ENCODE measurements at regions not wholly inside any gene's neighbourhood (a gene's known extent, or its start where the extent isn't known, plus 50 kb on each side); places are given as distances from the start of the nearest gene placed in this dataset.

GRCh38 chr3:28109829-28110228, 131.6 kb upstream of the CMC1 start:
- no peak for DNase-seq

DNA sequence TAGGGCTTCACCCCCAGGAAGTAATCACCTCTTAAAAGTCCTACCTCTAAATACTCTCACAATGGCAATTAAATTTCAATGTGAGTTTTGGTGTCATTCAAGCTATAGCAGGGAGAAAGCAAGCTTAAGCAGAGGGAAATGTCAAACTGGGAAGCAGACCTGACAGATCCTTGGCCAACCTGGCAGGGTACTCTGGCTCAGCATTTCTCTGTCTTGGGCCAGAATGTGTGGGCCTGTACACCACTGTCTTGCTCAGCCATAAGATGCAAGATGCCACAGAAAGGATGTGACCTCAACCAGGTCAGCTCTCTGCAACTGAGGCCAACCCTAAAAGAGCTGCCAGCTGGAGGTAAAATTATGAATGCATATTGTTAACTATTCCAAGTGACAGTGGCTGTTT, 130.6 kb upstream of the CMC1 start:
- DNase-seq = no peak

DNA sequence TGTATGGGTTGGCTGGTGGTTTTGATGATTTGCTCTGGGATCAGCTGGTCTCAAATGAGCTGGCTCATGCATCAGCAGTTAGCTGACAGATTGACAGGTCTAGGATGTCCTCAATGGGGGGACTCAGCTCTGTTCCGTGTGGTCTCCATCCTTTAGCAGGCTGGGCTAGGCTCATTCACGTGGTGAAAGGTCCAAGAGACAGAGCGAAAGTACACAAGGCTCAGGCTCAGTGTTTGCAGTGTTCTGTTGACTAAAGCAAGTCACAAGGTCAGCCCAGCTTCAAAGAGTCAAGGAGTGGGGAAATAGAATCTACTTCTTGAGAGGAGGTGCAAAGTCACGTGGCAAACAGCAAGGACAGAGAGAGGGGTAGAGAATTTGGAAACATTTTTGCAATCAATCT, 126.5 kb upstream of the CMC1 start:
- no peak for DNase-seq

DNA sequence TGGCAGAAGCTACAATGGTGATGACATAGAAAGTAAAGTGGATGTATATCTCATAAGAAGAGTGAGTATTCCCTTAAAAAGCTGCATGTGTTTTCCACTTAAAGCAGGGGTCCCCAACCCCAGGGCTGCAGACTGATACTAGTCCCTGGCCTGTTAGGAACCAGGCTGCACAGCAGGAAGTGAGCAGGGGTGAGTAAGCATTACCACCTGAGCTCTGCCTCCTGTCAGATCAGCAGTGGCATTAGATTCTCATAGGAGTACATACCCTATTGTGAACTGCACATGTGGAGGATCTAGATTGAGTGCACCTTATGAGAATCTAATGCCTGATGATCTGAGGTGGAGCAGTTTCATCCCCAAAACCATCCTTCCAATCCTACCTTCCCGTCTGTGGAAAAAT, 126.1 kb upstream of the CMC1 start:
- no peak for DNase-seq

DNA sequence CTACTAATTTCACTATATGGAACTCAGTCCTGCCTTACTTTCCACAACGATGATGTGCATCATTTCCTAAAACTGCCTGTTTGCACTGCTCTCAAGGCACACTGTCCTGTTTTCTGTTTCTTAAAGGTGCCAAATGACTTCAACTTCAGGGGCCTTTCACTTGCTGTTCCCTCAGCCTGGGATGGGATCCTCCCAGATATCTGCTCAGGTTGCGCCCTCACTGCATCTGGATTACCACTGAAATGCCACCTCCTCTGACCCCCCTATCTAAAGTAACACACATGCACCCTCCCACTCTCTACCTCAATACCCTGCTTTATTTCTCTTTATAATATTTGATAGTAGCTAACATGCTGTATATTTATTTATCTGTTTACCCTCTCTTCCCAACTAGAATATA, 123.8 kb upstream of the CMC1 start:
- no peak for DNase-seq

- DNase-seq = no peak
Observed at GRCh38 chr3:28118087-28118486, 123.3 kb upstream of the CMC1 start.

DNA sequence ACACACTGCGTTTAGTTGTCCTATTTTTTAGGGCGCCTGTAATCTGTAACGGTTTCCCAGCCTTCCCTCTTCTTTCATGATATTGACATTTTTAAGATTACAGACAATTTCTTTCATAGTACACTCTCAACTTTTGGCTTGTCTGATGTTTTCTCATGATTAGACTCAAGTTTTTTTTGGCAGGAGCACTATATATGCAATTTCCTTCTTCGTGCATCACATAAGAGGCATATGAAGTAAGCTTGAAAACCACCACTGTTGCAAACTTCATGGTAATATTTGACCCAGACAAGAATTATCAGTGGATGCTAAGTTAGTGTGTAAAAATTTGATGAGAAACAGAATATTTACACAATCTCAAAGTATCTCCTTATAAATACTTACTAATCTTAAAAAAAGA, 119.2 kb upstream of the CMC1 start:
- DNase-seq = no peak

DNA sequence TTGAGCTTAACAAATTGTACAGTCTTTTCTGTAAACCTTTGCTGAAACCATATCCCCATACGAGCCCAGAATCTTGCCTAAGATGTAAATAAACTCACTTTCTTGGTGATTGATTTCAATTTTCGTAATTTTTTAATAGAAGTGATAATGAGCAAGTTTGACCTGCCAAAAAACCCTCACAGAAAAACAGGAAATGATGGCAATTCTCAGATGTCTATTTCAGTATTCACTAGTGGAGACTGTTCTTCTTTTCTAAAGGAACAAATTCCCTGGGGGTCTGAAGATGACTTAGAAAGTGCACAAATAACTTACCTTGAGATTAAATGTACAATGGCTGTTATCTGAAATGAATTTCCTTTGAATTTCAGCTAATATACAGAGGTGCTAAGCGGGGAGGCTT, 116.5 kb upstream of the CMC1 start:
- DNase-seq = no peak

- DNase-seq = no peak
Observed at GRCh38 chr3:28125342-28125741, 116.1 kb upstream of the CMC1 start.

- DNase-seq = no peak
Observed at GRCh38 chr3:28130836-28131235, 110.6 kb upstream of the CMC1 start.

DNA sequence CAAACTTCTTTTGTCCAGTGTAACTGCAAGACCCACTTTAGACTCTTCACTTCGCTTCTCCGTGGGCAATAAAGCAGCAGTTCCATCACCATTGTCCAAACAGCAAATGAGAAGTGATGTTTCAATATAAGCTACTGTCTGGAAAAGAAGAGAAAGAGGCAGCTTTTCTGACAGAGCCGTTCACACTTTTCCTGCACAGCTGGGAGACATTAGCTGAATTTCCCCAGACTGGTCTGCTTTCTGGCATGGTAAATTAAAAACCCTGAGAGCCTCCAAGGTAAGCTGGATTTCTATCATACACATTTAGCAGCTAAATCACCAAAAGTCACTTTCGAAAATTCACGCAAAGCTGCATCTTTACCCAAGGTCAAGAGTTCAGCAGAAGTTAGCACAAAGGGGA, 108.5 kb upstream of the CMC1 start:
- no peak for DNase-seq

GRCh38 chr3:28134198-28134597, 107.2 kb upstream of the CMC1 start:
- DNase-seq = no peak

DNA sequence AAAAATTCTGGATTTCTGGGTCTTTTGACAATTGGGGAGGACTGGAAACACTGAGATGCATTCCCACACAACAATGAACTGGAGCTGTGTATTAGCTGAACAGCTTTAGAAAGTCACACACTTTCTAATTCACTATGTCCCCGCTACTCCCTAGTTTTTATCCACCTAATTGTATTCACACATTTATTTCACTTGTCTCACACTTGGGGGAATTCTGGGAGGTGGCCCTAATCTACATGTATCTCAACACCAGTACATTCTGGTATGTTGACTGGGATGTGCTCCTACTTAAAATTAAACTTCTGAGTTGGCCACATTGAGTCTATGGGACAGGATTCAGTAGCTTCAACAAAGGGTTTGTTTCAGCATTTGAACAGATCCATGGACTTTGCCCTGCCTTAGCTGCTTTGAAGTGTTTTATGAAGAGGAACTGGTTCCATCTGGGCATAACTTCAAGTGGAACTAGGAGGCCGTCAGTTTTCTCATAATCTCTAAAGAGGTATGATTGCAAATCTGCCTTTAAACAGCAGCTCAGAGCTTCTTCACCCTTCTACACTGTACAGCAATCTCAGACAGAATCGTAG, 106.5 kb upstream of the CMC1 start:
- DNase-seq = no peak

DNA sequence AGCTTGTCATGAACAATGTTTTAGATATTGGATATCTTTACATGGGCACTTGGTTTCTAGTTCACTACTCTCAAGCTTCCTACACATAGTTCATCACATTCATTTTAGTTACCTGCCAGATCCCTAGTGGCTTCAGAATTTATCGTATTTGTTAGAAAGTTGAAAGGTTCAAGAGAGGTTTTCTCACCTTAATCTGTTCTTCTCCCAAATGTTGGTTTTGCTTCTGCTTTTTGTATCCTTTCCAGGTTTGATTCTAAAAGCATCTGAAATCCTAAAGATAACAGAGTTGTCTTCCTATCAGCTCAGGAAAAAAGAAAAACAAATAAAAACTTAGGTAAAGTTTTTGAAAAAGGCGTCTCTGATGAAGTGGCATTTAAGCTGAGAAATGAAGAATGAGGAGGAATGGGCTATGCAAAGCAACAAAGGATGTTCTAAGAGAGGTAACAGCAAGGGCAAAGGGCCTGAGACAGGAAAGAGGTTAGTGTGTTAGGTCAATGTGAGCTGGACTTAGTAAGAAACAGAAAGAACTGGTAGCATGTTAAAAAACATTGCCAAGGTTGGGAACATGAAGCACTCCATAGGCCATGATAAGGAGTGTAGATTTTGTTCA, 104.7 kb upstream of the CMC1 start:
- DNase-seq = no peak

DNA sequence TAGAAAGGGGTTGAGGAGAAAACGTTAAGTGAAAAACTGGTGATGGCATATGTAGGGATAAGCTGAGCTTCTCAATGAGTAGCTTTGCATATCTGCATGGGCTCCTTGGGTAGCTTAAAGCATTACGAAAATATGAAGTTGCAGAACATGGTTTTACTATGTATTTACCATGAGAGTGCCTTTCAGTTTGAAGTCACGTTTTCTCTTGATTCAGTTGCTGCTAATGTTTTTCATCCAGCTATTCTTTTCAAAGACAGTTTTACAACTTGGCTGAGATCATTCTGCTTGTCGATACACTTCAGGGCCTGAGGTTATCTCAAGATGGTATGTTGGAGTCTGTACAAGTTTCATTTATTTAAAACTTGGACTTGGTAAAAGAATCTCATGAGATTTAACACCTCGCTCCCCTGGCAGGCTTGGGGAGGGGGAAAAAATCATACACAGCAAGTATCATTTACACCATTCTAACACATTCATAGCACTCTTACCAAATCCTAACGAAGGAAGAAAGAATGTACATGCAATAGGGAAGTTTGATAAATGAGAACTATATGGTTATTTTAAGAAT, 103.3 kb upstream of the CMC1 start:
- no peak for DNase-seq

DNA sequence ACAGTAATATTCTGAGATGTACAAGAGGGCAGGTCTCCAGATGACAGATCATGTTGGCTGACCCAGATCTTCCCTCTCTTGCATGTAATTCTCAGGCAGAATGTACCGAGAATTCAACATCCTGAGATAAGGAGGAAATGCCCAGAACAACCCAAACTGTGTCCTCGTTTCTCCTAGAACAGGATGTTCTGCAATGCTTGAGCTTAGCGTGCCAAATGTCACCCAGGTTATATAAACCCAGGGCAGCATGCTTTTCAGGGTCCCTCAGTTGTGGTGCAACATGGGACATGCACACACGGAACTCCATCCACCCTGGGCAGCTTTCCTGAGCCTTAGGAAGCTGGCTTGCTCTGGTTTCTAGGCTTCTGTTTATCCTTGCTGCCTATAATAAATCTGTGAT, 102.1 kb upstream of the CMC1 start:
- DNase-seq = no peak

DNA sequence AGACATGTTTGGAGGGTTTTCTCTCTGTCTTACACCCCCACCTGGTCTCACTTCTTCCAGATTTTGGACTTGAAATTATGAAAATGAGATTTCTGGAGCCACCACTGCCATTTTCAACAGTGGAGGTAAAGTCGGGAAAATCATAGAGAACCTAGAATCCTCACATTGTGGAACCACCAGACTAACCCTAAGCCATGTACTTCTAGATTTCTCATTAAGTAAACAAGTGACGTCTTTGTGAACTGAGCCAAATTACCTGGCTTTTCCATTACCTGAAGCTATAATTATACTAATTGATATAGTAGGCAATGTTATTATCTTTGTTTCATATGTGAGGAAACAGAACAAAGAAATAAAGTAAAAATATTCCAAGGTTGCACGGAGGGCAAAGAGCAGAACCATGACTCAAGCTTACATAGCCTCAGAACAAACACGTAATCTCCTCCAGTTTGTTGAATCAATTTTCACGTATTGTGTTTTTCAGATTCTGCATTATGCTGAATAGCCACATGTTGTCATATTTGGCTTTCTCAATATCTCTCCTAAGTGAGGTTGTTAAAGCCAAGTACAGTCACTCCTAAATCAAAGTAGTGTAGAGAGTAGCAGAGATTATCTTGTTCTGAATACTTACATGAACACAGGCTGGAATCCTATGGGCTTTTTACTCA, 101.3 kb upstream of the CMC1 start:
- no peak for DNase-seq

DNA sequence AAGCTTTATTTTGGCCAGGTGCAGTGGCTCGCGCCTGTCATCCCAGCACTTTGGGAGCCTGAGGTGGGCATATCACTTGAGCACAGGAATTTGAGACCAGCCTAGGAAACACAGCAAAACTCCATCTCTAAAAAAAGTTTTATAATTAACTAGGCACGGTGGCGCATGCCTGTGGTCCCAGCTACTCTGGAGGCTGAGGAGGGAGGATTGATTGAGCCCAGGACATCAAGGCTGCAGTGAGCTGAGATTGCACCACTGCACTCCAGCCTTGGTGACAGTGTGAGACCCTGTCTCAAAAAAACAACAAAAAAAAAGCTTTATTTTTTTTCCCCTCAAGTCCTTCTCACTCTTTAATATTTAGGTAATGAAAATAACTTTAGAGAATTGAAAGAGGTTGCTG, 100.8 kb upstream of the CMC1 start:
- DNase-seq = no peak

DNA sequence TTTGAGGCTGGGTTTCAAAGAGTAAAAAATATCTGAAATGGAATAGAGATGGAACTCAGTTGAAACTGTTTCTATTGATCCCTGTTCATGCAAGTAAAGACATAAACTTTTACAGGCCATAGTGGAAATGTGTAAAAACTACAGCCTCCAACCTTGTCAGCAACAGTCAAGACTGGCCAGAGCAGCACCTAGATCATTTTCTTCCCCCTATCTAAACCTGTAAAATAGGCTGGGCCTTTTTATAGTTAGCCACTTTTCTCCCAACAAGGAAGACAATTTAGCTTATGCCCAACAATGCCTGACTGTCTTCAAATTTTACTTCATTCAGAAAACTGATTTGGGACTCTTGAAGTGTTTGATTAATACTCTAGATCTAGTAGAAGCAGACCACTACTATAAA, 91.5 kb upstream of the CMC1 start:
- DNase-seq = no peak

GRCh38 chr3:28150465-28151206, 90.8 kb upstream of the CMC1 start:
- DNase-seq = no peak

- DNase-seq = no peak
Observed at GRCh38 chr3:28151207-28151550, 90.2 kb upstream of the CMC1 start.

DNA sequence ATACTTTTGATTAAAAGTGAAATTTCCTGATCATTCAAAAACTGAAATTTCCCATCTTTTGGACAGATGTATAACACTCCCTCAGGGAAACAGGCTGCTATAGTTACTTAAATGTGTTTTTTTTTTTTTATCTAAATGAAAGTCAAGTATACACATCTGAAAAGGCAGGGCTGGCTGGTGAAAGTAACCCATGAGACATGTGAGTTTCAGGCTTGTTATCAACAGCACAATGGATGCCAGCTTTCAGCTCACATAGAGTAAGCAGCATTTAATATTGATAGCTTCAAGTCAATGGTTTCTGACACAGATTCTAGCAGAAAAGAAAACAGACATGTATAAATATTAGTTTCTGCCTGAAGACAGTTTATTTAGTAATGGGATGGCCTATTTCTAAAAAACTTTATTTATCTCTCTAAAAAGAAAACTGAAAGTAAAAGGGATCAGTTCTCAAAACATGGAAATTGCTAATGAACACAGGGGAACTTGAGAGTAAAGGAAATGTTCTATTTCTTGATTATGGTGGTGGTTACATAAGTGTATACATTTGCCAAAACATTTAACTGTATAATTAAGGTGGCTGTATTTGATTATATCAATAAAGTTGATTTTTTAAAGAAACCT, 89.7 kb upstream of the CMC1 start:
- no peak for DNase-seq

DNA sequence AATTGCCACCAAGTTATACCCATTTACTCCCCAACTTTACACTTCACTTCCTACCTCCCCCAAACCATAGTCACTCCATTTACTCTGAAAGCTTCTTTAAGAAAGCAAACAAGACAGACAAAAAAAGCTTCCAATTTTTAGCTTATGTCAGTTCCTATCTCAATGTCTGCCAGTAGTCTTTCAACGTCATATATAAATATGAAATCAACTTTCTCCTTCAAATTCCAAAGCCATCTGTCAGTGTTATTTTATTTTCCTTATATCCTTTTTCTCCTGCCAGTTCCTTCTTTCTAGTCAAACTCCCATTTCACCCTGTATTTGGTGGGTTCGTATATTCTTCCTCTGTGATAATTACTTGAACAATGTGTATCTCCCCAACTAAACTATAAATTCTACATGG, 85.8 kb upstream of the CMC1 start:
- no peak for DNase-seq

Measured in SW 1271 (cell line).